Gastrocnemius medialis (tissue), 4 donors: ENCODE measurements at regions not wholly inside any gene's neighbourhood (a gene's known extent, or its start where the extent isn't known, plus 50 kb on each side); places are given as distances from the start of the nearest gene placed in this dataset.

ENCODE experiments used
- ATAC-seq, 2 donors: fragments of 150-250 bp; one replicate each; pipeline ENCODE4 v1.9.1; 2016
- DNase-seq, 2 donors: peaks; one replicate each; pipeline ENCODE4 v3.0.0-alpha.2; 2019
- H3K27ac ChIP-seq, 4 donors: fragments of 200-600 bp; sonication (generic); 1 replicate in 1 of 4; 2 replicates in 3 of 4; pipeline ENCODE4 v1.5.1; 2016 to 2018; ENCODE audit warnings: mild to moderate bottlenecking in 2 of 4, moderate library complexity in 1 of 4
- H3K27me3 ChIP-seq, 3 donors: fragments of 200-600 bp; sonication (generic) in 2 of 3; 1 replicate in 1 of 3; 2 replicates in 2 of 3; pipeline versions ENCODE4 v1.5.1 to v1.6.0; 2016 to 2019; ENCODE audit warnings: mild to moderate bottlenecking in 1 of 3, moderate library complexity in 1 of 3
- H3K36me3 ChIP-seq, 2 donors: fragments of 200-600 bp; sonication (generic) in 1 of 2; one replicate each; pipeline ENCODE4 v1.5.1; 2017 to 2018
- H3K4me1 ChIP-seq, 2 donors: fragments of 200-600 bp; sonication (generic) in 1 of 2; one replicate each; pipeline ENCODE4 v1.5.1; 2016 to 2017; ENCODE audit warnings: mild to moderate bottlenecking in 2 of 2
- H3K4me3 ChIP-seq, 4 donors: fragments of 200-600 bp; sonication (generic) in 3 of 4; 1 replicate in 1 of 4; 2 replicates in 3 of 4; pipeline ENCODE4 v1.5.1; 2016 to 2019; ENCODE audit warnings: mild to moderate bottlenecking in 2 of 4
- H3K9me3 ChIP-seq, 3 donors: fragments of 200-600 bp; sonication (generic) in 2 of 3; 1 replicate in 1 of 3; 2 replicates in 2 of 3; pipeline ENCODE4 v1.5.1; 2016 to 2019
- CTCF ChIP-seq, 5 experiments: fragments of 450-650 bp in 3 of 5; fragments of 200-600 bp in 2 of 5; sonication (generic) in 2 of 5; IDR thresholded peaks in 4 of 5; conservative IDR thresholded peaks in 1 of 5; 1 replicate in 4 of 5; 2 replicates in 1 of 5; pipeline ENCODE4 v1.5.1; 2016 to 2019; ENCODE audit warnings: antibody characterized with exemption in 5 of 5, mild to moderate bottlenecking in 3 of 5, moderate library complexity in 3 of 5
- POLR2A ChIP-seq, 2 donors: fragments of 450-650 bp; IDR thresholded peaks; one replicate each; pipeline ENCODE4 v1.6.1; 2017; ENCODE audit warnings: antibody characterized with exemption in 2 of 2, mild to moderate bottlenecking in 2 of 2, moderate library complexity in 2 of 2
- in situ Hi-C, 4 donors: fragments of 200-750 bp; cut with MboI; loops; one replicate each; pipeline versions ENCODE4 v1.15.0 to v1.8.0; 2017; ENCODE audit warnings: low sequenced_read_pairs in 4 of 4
- intact Hi-C: fragments of 100-400 bp; cut with DNase I; formaldehyde crosslinking; loops from one replicate; pipeline ENCODE4 v1.15.1; 2023; ENCODE audit warnings: low total_unique reads

GRCh38 chr3:146334151-146334550 lies 83.2 kb upstream of the PLSCR4 start:
- in situ Hi-C loops, result loop anchor here (10.0 to 25.0 kb wide), 4 partner anchors 228 to 269 kb away; no protein-coding TSS in a partner anchor
- H3K4me3 ChIP-seq, result no peak overlapping the region
- intact Hi-C loops, result loop anchor here (5.0 kb wide), 1 partner anchor 243 kb away; no protein-coding TSS in a partner anchor
- no peak overlapping the region for H3K27ac ChIP-seq
- ATAC-seq (no peak), DNase-seq (no peak)
- no peaks in the 10 kb centered on the region for H3K27me3 ChIP-seq
- H3K9me3 ChIP-seq, result no peaks in the 10 kb centered on the region
- no peaks in the 10 kb centered on the region for H3K4me1 ChIP-seq
- no peaks in the 10 kb centered on the region for H3K36me3 ChIP-seq
- no peak for TF ChIP-seq CTCF (IDR thresholded peaks at IDR 0.05 in 4 of 5, conservative IDR thresholded peaks at IDR 0.05 in 1 of 5)
- TF ChIP-seq POLR2A (IDR thresholded peaks at IDR 0.05), result no peak

- H3K36me3 ChIP-seq, result no peaks in the 10 kb centered on the region
- ATAC-seq, result no peak
- no peaks in the 10 kb centered on the region for H3K27me3 ChIP-seq
- no peak for DNase-seq
- intact Hi-C loops, result loop anchor here (5.0 kb wide), 1 partner anchor 245 kb away; no protein-coding TSS in a partner anchor
- TF ChIP-seq POLR2A (IDR thresholded peaks at IDR 0.05) (no peak), CTCF (IDR thresholded peaks at IDR 0.05 in 4 of 5, conservative IDR thresholded peaks at IDR 0.05 in 1 of 5) (no peak)
- in situ Hi-C loops, result loop anchor here (10.0 to 25.0 kb wide), 4 partner anchors 230 to 267 kb away; no protein-coding TSS in a partner anchor
- H3K9me3 ChIP-seq, result no peaks in the 10 kb centered on the region
- no peaks in the 10 kb centered on the region for H3K4me1 ChIP-seq
- H3K27ac ChIP-seq, result no peak overlapping the region
- no peak overlapping the region for H3K4me3 ChIP-seq
Measured at GRCh38 chr3:146331967-146332366, 81.1 kb upstream of the PLSCR4 start.

- ATAC-seq, result peak in 1 of 2 donors; percentile 54
- no peak for TF ChIP-seq POLR2A (IDR thresholded peaks at IDR 0.05)
- peak in 4 of 5 experiments; percentile 25 to 51 (median 35) for TF ChIP-seq CTCF (IDR thresholded peaks at IDR 0.05 in 4 of 5, conservative IDR thresholded peaks at IDR 0.05 in 1 of 5)
- no peaks in the 10 kb centered on the region for H3K9me3 ChIP-seq
- no peaks in the 10 kb centered on the region for H3K4me1 ChIP-seq
- H3K27me3 ChIP-seq, result no peaks in the 10 kb centered on the region
- no peaks in the 10 kb centered on the region for H3K36me3 ChIP-seq
- in situ Hi-C loops, result loop anchor here (5.0 to 25.0 kb wide), 5 partner anchors 110 to 262 kb away; no protein-coding TSS in a partner anchor
- intact Hi-C loops, result loop anchor here (2.0 to 5.0 kb wide), 3 partner anchors 108 to 265 kb away; no protein-coding TSS in a partner anchor
- DNase-seq, result no peak
- H3K27ac ChIP-seq, result no peak overlapping the region
- H3K4me3 ChIP-seq, result no peak overlapping the region
Measured at GRCh38 chr3:146326875-146327543, 76.1 kb upstream of the PLSCR4 start.

GRCh38 chr3:146325170-146325569 lies 74.3 kb upstream of the PLSCR4 start:
- no peak overlapping the region for H3K4me3 ChIP-seq
- H3K9me3 ChIP-seq, result no peaks in the 10 kb centered on the region
- intact Hi-C loops, result loop anchor here (5.0 kb wide), 1 partner anchor 263 kb away; no protein-coding TSS in a partner anchor
- ATAC-seq, result no peak
- H3K27me3 ChIP-seq, result no peaks in the 10 kb centered on the region
- no peak for DNase-seq
- no peak for TF ChIP-seq CTCF (IDR thresholded peaks at IDR 0.05 in 4 of 5, conservative IDR thresholded peaks at IDR 0.05 in 1 of 5)
- TF ChIP-seq POLR2A (IDR thresholded peaks at IDR 0.05), result no peak
- in situ Hi-C loops, result loop anchor here (5.0 to 25.0 kb wide), 5 partner anchors 108 to 262 kb away; no protein-coding TSS in a partner anchor
- no peak overlapping the region for H3K27ac ChIP-seq
- no peaks in the 10 kb centered on the region for H3K36me3 ChIP-seq
- no peaks in the 10 kb centered on the region for H3K4me1 ChIP-seq
